SK-N-SH treated with all-trans-retinoic acid at 6 μM for 48 hours (cell line): ENCODE measurements at regions not wholly inside any gene's neighbourhood (a gene's known extent, or its start where the extent isn't known, plus 50 kb on each side); places are given as distances from the start of the nearest gene placed in this dataset.

Experiments
- ATAC-seq: fragments of 200-7000 bp; cut with Tn5 transposase; 3 replicates; pipeline ENCODE4 v1.9.1; 2020; ENCODE audit warnings: mild to moderate bottlenecking, moderate library complexity
- ARNTL ChIP-seq: fragments of 450-650 bp; formaldehyde crosslinking; IDR thresholded peaks from 2 replicates; pipeline ENCODE4 v1.5.0; 2020; ENCODE audit warnings: low read depth, mild to moderate bottlenecking, moderate library complexity, borderline replicate concordance
- CSDC2 ChIP-seq: fragments of 250-450 bp; sonication (Bioruptor Pico); IDR thresholded peaks from 2 replicates; pipeline ENCODE4 v1.5.0; 2020; ENCODE audit warnings: mild to moderate bottlenecking, moderate library complexity
- ESRRG ChIP-seq: fragments of 250-450 bp; sonication (Bioruptor Pico); IDR thresholded peaks from 2 replicates; pipeline ENCODE4 v1.6.1; 2021; ENCODE audit warnings: mild to moderate bottlenecking
- GLIS3 ChIP-seq: fragments of 250-450 bp; sonication (Bioruptor Pico); IDR thresholded peaks from 2 replicates; pipeline ENCODE4 v1.5.0; 2020; ENCODE audit warnings: mild to moderate bottlenecking, moderate library complexity
- ISL1 ChIP-seq: fragments of 250-450 bp; sonication (Bioruptor Pico); IDR thresholded peaks from 2 replicates; pipeline ENCODE4 v2.1.2; 2022; ENCODE audit warnings: mild to moderate bottlenecking, moderate library complexity
- OSR1 ChIP-seq: fragments of 250-450 bp; sonication (Bioruptor Pico); IDR thresholded peaks from 2 replicates; pipeline ENCODE4 v1.8.0; 2022; ENCODE audit warnings: moderate library complexity, mild to moderate bottlenecking, inconsistent platforms
- PPARA ChIP-seq: fragments of 250-450 bp; sonication (Bioruptor Pico); IDR thresholded peaks from 2 replicates; pipeline ENCODE4 v1.5.0; 2020; ENCODE audit warnings: mild to moderate bottlenecking, borderline replicate concordance
- RARB ChIP-seq: fragments of 250-450 bp; sonication (Bioruptor Pico); IDR thresholded peaks from 2 replicates; pipeline ENCODE4 v1.8.0; 2021; ENCODE audit warnings: mild to moderate bottlenecking, moderate library complexity
- SNAI2 ChIP-seq: fragments of 250-450 bp; sonication (Bioruptor Pico); IDR thresholded peaks from 2 replicates; pipeline ENCODE4 v1.5.0; 2020; ENCODE audit warnings: mild to moderate bottlenecking, moderate library complexity
- TCF4 ChIP-seq: fragments of 250-450 bp; sonication (Bioruptor Pico); IDR thresholded peaks from 2 replicates; pipeline ENCODE4 v1.8.0; 2021; ENCODE audit warnings: mild to moderate bottlenecking, moderate library complexity, borderline replicate concordance
- TOX ChIP-seq: fragments of 250-450 bp; sonication (Bioruptor Pico); IDR thresholded peaks from 2 replicates; pipeline ENCODE4 v1.8.0; 2021; ENCODE audit warnings: mild to moderate bottlenecking, moderate library complexity, borderline replicate concordance
- ZFP3 ChIP-seq: fragments of 250-450 bp; sonication (Bioruptor Pico); IDR thresholded peaks from 2 replicates; pipeline ENCODE4 v1.5.0; 2020; ENCODE audit warnings: mild to moderate bottlenecking, moderate library complexity
- ZNF565 ChIP-seq: fragments of 450-650 bp; formaldehyde crosslinking; conservative IDR thresholded peaks from 2 replicates; pipeline ENCODE4 v1.5.0; 2020; ENCODE audit warnings: low read depth, mild to moderate bottlenecking, moderate library complexity
- ZNF70 ChIP-seq: fragments of 450-650 bp; formaldehyde crosslinking; IDR thresholded peaks from 2 replicates; pipeline ENCODE4 v1.5.0; 2020; ENCODE audit warnings: mild to moderate bottlenecking, moderate library complexity
- TF ChIP-seq, protein P1 (sequence below): fragments of 250-450 bp; sonication (Bioruptor Pico); IDR thresholded peaks from 2 replicates; pipeline ENCODE4 v1.5.1; 2020; ENCODE audit warnings: low read depth, mild to moderate bottlenecking, moderate library complexity
- TF ChIP-seq, protein P2 (sequence below): fragments of 250-450 bp; sonication (Bioruptor Pico); IDR thresholded peaks from 2 replicates; pipeline ENCODE4 v1.8.0; 2021; ENCODE audit warnings: low read depth, mild to moderate bottlenecking, moderate library complexity, borderline replicate concordance
- TF ChIP-seq, protein P3 (sequence below): fragments of 250-450 bp; sonication (Bioruptor Pico); IDR thresholded peaks from 2 replicates; pipeline ENCODE4 v1.5.0; 2020; ENCODE audit warnings: mild to moderate bottlenecking, moderate library complexity
- TF ChIP-seq, protein P4 (sequence below): fragments of 250-450 bp; sonication (Bioruptor Pico); IDR thresholded peaks from 2 replicates; pipeline ENCODE4 v1.8.0; 2020; ENCODE audit warnings: mild to moderate bottlenecking, moderate library complexity, borderline replicate concordance

DNA sequence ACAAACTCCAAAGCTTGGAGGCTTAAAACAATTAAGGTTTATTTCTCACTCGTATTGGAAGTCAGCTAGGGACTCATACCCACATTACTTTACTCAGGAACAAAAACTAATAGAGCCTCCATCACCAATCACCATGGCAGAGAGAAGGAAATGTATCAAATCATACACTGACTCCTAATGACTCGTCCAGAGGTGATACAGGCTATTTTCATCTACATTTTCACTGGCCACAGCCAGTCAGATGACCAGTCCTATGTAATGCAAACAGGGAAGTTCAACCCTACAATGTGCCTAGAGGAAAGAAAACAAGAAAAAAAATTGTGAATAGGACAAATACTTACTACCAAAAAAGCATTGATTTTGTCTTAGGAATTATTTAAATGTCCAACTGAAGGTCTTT is 110.3 kb downstream of the SEC16B start:
- ATAC-seq, result no peak
- TF ChIP-seq ARNTL (no peak), ZFP3 (CRISPR knock-in tag) (no peak), PPARA (no peak), ZNF70 (CRISPR knock-in tag) (no peak), ESRRG (no peak), TCF4 (CRISPR knock-in tag) (no peak), OSR1 (no peak), ISL1 (CRISPR knock-in tag) (no peak)
- TF ChIP-seq, protein P1, sequence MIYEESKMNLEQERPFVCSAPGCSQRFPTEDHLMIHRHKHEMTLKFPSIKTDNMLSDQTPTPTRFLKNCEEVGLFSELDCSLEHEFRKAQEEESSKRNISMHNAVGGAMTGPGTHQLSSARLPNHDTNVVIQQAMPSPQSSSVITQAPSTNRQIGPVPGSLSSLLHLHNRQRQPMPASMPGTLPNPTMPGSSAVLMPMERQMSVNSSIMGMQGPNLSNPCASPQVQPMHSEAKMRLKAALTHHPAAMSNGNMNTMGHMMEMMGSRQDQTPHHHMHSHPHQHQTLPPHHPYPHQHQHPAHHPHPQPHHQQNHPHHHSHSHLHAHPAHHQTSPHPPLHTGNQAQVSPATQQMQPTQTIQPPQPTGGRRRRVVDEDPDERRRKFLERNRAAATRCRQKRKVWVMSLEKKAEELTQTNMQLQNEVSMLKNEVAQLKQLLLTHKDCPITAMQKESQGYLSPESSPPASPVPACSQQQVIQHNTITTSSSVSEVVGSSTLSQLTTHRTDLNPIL, result no peak
- TF ChIP-seq, protein P2, sequence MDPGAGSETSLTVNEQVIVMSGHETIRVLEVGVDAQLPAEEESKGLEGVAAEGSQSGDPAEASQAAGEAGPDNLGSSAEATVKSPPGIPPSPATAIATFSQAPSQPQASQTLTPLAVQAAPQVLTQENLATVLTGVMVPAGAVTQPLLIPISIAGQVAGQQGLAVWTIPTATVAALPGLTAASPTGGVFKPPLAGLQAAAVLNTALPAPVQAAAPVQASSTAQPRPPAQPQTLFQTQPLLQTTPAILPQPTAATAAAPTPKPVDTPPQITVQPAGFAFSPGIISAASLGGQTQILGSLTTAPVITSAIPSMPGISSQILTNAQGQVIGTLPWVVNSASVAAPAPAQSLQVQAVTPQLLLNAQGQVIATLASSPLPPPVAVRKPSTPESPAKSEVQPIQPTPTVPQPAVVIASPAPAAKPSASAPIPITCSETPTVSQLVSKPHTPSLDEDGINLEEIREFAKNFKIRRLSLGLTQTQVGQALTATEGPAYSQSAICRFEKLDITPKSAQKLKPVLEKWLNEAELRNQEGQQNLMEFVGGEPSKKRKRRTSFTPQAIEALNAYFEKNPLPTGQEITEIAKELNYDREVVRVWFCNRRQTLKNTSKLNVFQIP (CRISPR knock-in tag), result no peak
- TF ChIP-seq, all 23 proteins: peak for 0

DNA sequence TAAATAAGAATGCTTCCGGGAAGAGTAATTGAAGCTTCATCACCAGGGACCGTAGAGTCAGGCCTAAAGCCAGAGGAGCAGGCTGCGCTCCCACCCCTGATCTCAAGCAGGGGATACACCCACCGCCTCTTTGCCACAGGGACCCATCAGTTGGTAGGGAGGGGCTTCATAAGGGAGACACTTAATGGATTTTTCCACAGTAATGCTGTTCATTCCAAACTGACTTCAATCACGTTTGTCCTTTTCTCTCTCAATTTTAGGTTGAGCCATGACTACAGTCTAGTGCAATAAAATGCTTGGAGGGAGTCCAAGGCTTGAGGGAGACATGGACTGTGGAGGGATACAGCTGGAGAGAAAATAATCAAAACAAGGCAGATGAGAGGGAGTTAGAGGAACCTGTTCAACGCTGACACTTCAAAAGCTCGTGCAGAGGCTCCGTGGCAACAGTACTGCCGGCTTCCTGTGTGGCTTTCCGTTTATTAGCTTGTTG is 111.5 kb downstream of the SEC16B start:
- TF ChIP-seq GLIS3 (CRISPR knock-in tag), result no peak
- no peak for TF ChIP-seq TOX (CRISPR knock-in tag)
- TF ChIP-seq, protein P3, sequence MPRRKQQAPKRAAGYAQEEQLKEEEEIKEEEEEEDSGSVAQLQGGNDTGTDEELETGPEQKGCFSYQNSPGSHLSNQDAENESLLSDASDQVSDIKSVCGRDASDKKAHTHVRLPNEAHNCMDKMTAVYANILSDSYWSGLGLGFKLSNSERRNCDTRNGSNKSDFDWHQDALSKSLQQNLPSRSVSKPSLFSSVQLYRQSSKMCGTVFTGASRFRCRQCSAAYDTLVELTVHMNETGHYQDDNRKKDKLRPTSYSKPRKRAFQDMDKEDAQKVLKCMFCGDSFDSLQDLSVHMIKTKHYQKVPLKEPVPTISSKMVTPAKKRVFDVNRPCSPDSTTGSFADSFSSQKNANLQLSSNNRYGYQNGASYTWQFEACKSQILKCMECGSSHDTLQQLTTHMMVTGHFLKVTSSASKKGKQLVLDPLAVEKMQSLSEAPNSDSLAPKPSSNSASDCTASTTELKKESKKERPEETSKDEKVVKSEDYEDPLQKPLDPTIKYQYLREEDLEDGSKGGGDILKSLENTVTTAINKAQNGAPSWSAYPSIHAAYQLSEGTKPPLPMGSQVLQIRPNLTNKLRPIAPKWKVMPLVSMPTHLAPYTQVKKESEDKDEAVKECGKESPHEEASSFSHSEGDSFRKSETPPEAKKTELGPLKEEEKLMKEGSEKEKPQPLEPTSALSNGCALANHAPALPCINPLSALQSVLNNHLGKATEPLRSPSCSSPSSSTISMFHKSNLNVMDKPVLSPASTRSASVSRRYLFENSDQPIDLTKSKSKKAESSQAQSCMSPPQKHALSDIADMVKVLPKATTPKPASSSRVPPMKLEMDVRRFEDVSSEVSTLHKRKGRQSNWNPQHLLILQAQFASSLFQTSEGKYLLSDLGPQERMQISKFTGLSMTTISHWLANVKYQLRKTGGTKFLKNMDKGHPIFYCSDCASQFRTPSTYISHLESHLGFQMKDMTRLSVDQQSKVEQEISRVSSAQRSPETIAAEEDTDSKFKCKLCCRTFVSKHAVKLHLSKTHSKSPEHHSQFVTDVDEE (CRISPR knock-in tag), result no peak
- no peak for TF ChIP-seq PPARA
- TF ChIP-seq, protein P4, sequence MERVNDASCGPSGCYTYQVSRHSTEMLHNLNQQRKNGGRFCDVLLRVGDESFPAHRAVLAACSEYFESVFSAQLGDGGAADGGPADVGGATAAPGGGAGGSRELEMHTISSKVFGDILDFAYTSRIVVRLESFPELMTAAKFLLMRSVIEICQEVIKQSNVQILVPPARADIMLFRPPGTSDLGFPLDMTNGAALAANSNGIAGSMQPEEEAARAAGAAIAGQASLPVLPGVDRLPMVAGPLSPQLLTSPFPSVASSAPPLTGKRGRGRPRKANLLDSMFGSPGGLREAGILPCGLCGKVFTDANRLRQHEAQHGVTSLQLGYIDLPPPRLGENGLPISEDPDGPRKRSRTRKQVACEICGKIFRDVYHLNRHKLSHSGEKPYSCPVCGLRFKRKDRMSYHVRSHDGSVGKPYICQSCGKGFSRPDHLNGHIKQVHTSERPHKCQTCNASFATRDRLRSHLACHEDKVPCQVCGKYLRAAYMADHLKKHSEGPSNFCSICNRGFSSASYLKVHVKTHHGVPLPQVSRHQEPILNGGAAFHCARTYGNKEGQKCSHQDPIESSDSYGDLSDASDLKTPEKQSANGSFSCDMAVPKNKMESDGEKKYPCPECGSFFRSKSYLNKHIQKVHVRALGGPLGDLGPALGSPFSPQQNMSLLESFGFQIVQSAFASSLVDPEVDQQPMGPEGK, result no peak
- TF ChIP-seq ARNTL, result no peak
- no peak for TF ChIP-seq RARB
- no peak for TF ChIP-seq ZNF70 (CRISPR knock-in tag)
- no peak for TF ChIP-seq CSDC2
- TF ChIP-seq, protein P2 (CRISPR knock-in tag), result no peak
- TF ChIP-seq, protein P1, result no peak
- TF ChIP-seq ZFP3 (CRISPR knock-in tag), result no peak
- no peak for TF ChIP-seq OSR1
- no peak for TF ChIP-seq TCF4 (CRISPR knock-in tag)
- TF ChIP-seq SNAI2, result no peak
- no peak for TF ChIP-seq ZNF565 (CRISPR knock-in tag)
- no peak for ATAC-seq

DNA sequence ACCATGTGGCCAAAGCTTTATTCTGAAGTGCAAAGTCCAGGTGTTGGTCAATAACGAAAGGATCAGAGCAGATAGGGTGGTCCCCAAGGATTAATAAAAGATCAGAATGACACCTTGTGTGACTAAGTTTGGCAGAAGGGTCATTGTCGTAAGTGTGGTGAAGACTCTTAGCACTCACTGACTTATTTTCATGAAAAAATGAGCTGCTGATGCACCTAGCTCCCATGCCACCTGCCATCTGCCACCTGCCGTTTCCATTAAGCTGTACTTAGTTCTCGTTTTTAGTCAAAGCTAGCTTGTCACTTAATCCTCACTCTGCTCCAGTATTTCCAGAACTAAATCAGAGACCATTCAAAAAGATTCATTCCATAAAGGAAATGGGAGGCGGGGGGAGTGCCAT is 112.6 kb downstream of the SEC16B start:
- no peak for ATAC-seq

More for the DNA sequence above, 112.6 kb downstream of the SEC16B start:
- TF ChIP-seq ARNTL (no peak), ZNF70 (CRISPR knock-in tag) (no peak), TOX (CRISPR knock-in tag) (no peak), CSDC2 (no peak), TCF4 (CRISPR knock-in tag) (no peak)
- TF ChIP-seq, protein P2 (CRISPR knock-in tag), result no peak
- TF ChIP-seq, all 23 proteins: peak for 0
